Erythroblast (primary cell): ENCODE measurements at regions not wholly inside any gene's neighbourhood (a gene's known extent, or its start where the extent isn't known, plus 50 kb on each side); places are given as distances from the start of the nearest gene placed in this dataset.
"Not testable (repeated sequence)": the region's sequence is repeated elsewhere in the genome, so short reads cannot be mapped to it uniquely, and the experiment has no call there.

Source experiments
- DNase-seq, 2 experiments: peaks; one replicate each; lab custom pipeline; 2025; lab: John Stamatoyannopoulos, UW
- GATA1 ChIP-seq: IDR thresholded peaks from 2 replicates; pipeline ENCODE4 v1.6.1; 2011; ENCODE audit warnings: low read depth, mild to moderate bottlenecking, control low read depth, low read length, moderate library complexity
- POLR2A ChIP-seq: IDR thresholded peaks from 2 replicates; pipeline ENCODE4 v1.6.1; 2011; ENCODE audit warnings: mild to moderate bottlenecking, low read length

DNA sequence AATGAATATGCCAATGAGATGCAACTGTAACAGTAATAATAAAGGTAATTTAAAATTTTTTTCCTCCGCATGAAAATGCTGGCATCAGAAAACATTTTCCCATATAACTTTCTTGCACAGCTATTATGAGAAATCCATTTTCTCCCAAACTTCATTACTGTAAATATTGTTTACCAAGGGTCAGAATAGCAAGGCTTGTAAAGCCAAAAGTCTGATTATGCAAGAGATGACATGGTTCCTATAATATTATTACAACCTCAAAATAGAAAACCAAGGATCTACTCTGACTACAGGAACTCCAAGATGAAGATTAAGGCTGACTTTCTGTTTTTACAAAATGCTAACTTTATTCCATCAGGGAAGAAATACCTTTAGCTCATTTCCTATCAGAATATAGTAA is 162.7 kb upstream of the CDK1 start:
- TF ChIP-seq POLR2A (no peak), GATA1 (no peak)

DNA sequence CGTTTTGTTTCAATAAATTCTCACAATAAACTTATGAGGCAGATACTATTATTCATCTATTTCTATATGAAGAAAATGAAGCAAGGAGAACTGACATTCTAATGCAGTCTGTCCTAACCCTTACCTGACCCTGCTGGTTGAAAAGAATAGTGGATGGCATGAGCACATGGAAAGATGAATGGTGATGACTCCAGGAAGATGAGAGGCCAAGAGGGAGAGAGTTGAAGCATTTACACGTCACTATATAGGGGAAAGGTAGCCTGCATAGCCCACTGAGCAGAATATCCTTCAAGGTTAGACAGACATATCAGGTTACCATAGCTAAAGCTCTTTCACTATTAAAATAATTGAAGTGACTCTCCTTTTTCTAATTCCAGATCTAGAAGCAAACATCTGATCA is 163.9 kb upstream of the CDK1 start:
- no peak for TF ChIP-seq GATA1
- no peak for TF ChIP-seq POLR2A
- no peak for DNase-seq

More for the DNA sequence above, 162.7 kb upstream of the CDK1 start:
- DNase-seq: no peak

DNA sequence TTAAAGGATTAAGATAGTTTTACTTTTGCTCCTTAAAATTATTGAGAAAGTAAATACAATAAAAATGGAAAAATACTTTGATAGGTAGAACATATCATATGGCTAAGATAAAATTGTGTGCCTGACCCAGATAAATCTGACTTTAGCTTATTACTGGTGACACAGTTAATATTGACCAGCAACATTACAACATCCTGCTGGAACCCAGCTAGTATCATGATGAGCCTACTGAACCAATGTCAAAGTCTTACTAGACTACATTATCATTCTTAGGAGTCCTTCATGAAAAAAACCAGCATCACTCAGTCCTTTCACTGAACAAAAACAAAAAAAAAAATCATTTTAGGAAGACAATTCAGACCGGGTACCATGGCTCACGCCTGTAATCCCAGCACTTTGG is 164.8 kb upstream of the CDK1 start:
- TF ChIP-seq GATA1 (no peak), POLR2A (no peak)
- DNase-seq: no peak

DNA sequence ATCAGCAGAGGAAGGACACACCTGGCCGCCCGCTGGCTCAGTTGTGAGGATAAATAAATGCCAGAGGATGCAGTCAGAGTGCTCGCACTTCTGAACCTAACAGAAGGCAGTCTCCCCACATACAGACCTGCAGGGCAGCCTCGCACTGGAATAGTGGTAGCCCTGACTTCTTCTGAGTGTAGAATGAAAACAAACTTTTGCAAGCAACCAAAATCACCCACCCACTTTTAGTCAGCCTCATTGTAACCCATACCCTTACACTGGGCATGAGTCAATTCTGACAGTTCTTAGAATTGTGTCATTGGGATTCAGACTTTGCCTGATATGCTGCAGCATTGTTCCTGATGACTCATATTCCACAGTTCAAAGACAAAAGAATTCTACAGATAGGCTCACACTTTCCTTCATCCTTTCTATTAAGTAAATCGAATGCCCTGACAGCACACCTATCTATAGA is 167.0 kb upstream of the CDK1 start:
- no peak for TF ChIP-seq POLR2A
- TF ChIP-seq GATA1: no peak
- no peak for DNase-seq

DNA sequence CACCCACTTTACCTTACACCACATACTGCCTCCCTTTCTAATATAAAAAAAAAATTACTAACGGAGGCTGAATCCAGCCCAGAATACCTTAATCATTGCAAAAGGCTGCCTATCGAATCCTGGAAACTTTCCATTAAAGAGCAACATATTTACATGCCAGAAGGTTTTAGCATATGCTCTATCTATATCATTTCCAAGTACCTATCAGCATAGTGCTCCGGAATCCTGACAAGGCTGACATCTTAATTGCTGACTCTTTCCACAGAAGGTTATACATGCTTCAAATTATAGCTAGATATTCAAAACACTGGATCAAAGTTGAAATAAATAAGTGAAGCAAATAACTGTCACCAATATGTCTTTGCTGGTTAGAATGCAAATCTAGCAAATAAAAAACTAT is 170.9 kb upstream of the CDK1 start:
- TF ChIP-seq GATA1 (no peak), POLR2A (no peak)

DNA sequence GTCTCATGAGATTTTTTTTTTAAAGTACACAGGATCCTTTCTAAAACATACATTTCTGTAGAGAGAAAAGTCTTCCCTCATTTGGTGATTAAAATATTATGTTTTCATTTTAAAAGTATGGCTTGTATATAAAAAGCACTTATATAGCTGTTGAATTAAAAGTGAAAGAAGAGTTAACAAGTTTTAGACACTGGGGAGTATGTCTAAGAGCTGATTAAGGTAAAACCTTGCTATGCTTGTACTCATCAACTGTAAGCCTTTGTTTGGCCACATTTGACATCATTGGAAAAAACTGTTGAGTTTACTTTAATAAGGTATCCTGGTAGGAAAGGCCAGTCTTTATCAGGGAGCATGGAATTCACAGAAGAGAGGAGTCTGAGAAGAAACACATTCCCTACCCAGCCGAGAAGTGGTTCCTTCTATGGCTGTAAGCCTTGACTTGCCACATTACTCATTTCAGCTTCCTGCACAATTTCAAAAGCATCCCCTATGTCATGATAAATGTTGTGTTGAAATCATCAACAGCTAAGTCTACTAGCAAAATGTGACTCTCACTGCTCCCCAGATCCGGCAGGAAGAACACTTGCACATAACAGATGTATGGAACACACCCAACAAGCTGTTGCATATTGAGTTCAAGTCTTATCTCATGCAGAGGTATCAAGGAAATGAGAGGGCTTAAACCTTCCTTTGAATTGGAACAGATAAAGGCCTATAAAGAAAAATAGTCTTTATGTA is 171.8 kb upstream of the CDK1 start:
- DNase-seq: no peak
- TF ChIP-seq GATA1 (no peak), POLR2A (no peak)

More for the DNA sequence above, 170.9 kb upstream of the CDK1 start:
- DNase-seq: no peak

DNA sequence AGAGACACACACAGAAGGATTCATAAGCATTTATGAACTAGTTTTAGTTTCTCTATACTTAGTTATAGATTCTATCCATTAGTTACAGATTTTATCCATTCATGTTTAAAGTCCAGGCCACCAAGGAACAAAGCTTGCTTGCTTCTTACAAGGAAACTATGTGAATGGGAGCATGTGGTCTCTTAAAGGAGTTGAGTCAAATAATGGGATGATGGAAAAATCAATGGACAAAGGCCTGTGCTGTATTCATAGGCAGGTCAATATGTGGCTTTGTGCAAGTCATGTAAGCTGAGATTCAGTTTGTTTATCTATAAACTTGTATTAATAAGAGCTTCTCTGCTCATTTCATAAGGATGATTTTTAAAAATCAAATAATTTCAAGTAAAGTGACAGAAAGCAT is 172.8 kb upstream of the CDK1 start:
- no peak for DNase-seq
- no peak for TF ChIP-seq GATA1
- TF ChIP-seq POLR2A: no peak

DNA sequence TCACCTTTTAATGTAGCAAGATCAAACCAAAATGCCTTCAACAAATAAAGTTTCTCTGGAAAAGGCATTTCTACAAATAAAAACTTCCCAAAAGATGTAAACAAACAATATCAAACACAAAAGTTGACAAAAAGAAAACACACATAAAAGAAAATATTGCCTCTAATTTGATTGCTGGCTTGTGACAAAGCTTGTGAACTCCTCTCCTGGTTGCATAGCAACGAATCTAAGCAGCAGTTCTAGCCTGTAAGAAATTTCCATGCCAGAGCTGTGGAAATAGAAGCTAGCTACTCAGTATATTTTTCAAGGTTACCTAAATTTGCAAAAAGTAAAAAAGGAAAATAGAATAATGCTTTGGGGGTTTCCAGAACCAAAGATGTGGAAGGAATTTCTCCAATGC is 173.9 kb upstream of the CDK1 start:
- DNase-seq: no peak
- TF ChIP-seq POLR2A: no peak
- TF ChIP-seq GATA1: no peak

DNA sequence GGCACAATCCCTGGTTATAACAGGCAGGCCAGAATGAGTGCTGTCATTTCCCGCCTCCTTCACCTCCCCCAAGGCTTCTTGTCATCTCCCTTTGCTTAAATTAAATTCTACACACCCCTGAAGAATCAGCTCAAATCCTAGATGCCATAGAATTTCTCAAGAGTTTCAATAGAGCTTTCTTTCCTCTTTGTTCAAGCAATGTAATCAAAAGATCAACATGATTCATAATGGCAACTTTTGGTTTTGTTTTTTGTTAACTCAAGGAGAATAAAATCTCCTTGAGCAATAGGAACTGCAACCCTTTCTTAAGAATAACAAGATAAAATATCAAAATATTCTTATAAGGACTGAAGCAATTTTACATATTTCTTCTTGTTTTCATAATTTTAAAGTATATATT is 180.8 kb upstream of the CDK1 start:
- DNase-seq: no peak
- no peak for TF ChIP-seq POLR2A
- no peak for TF ChIP-seq GATA1

DNA sequence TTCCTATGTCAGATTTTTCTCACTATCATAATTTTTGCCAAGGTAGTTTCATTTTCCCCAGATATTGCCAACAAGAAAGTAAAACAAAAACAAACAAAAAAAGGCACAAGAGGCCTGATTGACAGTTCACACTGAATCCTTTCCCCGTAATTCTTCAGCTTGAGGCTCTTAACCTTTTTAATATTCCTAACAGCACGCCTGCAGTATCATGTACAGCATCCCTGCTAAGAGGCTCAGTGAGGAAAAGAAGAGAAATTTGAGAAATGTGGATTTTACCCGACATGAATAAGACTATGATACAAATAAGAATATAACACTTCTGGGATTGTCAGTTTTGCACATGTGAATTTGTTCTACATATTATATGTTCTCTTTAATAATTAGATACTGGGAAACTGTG is 182.4 kb upstream of the CDK1 start:
- DNase-seq: no peak
- TF ChIP-seq POLR2A: no peak
- no peak for TF ChIP-seq GATA1

DNA sequence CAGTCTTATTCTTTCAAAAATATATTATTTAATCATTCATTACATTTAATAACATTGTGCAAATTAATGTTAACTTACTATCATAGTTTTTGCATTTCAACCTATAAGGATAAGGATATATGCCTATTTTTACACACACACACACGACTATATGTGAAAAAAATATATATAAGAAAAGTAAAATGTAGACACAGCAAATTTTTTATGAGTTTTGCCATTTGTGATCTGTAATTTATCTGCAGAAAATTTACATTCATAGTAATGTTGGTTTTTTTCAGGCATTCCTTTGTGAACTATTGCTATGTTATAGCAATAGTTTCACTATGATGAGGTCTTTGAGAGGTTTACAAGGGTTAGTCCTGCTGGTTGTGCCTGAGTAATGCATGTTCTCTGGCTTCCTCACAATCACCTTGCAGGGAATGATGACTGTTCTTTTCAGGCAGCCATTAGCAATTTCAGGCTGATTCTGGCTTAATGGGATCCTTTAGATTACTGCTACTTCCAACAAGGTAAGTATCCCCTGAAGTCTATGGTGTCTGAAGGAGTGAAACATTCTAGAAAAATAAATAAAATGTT is 183.7 kb upstream of the CDK1 start:
- TF ChIP-seq POLR2A (no peak), GATA1 (no peak)
- DNase-seq: no peak

DNA sequence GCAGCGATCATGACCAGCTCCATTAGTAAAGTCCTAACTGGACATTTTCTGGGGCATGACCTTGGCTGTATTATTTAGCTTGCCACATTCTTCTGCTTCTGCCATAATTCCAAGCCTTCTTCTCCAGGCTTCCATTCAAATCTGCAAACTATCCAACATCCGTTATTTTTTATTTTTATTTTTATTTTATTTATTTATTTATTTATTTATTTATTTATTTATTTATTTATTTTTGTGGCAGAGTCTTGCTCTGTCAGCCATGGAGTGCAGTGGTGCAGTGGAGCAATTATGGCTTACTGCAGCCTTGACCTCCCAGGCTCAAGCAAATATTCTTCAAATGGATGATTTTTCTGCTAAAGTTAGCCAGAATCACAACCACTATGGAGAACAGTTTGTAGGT is 187.2 kb upstream of the CDK1 start:
- TF ChIP-seq POLR2A: no peak
- no peak for TF ChIP-seq GATA1
- no peak for DNase-seq

DNA sequence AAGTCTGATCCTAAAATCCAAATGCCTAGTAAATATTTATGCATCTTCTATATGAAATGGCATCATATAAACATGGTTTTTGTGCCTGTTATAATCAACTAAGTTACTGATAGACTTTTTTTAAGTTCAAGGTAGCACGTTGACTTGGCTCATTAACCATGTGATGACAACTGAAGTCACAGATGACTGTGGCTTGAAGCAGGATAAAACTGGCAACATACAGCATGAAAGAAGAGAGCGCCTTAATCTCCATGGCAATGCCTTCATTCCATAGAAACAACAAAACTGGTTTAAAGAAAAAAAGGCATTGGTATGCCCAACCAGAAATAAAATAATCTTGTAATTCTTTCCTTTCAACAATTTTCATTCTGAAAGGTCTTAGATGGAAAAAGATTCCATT is 188.9 kb upstream of the CDK1 start:
- TF ChIP-seq GATA1: no peak
- no peak for DNase-seq

DNA sequence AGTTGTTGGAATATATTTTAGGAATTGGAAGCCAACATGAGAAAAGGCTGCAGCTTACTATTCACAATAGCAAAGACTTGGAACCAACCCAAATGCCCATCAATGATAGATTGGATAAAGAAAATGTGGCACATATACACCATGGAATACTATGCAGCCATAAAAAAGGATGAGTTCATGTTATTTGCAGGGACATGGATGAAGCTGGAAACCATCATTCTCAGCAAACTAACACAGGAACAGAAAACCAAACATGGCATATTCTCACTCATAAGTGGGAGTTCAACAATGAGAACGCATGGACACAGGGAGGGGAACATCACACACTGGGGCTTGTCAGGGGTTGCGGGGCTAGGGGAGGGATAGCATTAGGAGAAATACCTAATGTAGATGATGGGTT is 192.1 kb upstream of the ANK3 start:
- DNase-seq: not testable (repeated sequence)

DNA sequence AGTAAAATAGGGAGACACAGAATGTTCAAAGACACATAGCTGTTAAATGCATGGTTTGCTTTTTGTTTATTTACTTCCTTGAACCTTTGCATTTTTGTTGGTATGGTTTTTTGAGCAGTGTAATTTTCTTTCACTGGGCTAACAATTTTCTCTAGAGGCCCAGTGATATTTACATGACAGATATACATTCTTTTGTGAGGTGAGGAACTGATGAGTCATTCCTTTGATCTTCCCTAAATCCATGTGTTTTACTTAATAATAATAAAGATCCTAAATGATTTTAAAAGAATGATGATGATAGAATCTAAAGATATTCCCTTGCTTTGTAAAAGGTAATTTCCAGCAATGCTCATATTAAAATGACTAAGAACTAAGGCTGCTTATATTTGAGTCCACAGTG is 188.5 kb upstream of the ANK3 start:
- DNase-seq: no peak
- TF ChIP-seq POLR2A (no peak), GATA1 (no peak)
